Right atrium auricular region (tissue), 2 donors: ENCODE measurements at regions not wholly inside any gene's neighbourhood (a gene's known extent, or its start where the extent isn't known, plus 50 kb on each side); places are given as distances from the start of the nearest gene placed in this dataset.

ENCODE experiments used
- DNase-seq: peaks from one replicate; pipeline ENCODE4 v3.0.0-alpha.2; 2019; ENCODE audit warnings: low spot score
- H3K27ac ChIP-seq, 2 donors: fragments of 200-600 bp; sonication (generic); 1 replicate in 1 of 2; 2 replicates in 1 of 2; pipeline ENCODE4 v1.5.1; 2016 to 2019
- H3K27me3 ChIP-seq, 2 donors: fragments of 200-600 bp; sonication (generic); one replicate each; pipeline versions ENCODE4 v1.5.1 to v1.6.0; 2017 to 2019
- H3K36me3 ChIP-seq: fragments of 200-600 bp; sonication (generic); one replicate; pipeline ENCODE4 v1.5.1; 2016
- H3K4me1 ChIP-seq, 2 donors: fragments of 200-600 bp; sonication (generic); one replicate each; pipeline versions ENCODE4 v1.5.1 to v1.6.0; 2017 to 2019
- H3K4me3 ChIP-seq, 2 donors: fragments of 200-600 bp; sonication (generic); 1 replicate in 1 of 2; 2 replicates in 1 of 2; pipeline ENCODE4 v1.5.1; 2017 to 2019; ENCODE audit warnings: mild to moderate bottlenecking in 1 of 2, moderate library complexity in 1 of 2
- H3K9me3 ChIP-seq, 2 donors: fragments of 200-600 bp; sonication (generic); one replicate each; pipeline ENCODE4 v1.5.1; 2019
- TF ChIP-seq, protein P1 (sequence below), 2 donors: fragments of 200-600 bp; sonication (generic); IDR thresholded peaks; one replicate each; pipeline ENCODE4 v1.5.1; 2019; ENCODE audit warnings: antibody characterized with exemption in 2 of 2

DNA sequence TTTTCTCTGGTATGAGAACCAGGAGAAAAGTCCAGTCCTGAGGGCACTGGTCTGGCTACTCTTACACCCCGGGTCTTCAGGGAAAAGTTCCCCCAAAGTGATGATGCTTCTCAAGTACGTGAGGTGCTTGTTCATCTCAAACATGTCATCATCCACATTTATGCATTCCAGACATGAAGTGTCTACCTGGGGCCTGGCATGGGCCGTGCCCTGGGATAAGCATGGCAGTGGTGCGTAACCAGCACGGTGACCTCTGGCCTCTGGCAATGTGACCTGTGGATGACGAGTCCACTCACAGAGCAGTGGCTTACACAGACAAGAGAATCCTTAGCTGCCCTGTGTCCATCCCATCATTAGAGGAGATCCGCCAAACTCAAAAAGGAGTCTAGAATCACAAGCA is 74.8 kb upstream of the LGALSL start:
- DNase-seq = no peak
- H3K27me3 ChIP-seq = no peaks in the 10 kb centered on the region
- TF ChIP-seq, protein P1, sequence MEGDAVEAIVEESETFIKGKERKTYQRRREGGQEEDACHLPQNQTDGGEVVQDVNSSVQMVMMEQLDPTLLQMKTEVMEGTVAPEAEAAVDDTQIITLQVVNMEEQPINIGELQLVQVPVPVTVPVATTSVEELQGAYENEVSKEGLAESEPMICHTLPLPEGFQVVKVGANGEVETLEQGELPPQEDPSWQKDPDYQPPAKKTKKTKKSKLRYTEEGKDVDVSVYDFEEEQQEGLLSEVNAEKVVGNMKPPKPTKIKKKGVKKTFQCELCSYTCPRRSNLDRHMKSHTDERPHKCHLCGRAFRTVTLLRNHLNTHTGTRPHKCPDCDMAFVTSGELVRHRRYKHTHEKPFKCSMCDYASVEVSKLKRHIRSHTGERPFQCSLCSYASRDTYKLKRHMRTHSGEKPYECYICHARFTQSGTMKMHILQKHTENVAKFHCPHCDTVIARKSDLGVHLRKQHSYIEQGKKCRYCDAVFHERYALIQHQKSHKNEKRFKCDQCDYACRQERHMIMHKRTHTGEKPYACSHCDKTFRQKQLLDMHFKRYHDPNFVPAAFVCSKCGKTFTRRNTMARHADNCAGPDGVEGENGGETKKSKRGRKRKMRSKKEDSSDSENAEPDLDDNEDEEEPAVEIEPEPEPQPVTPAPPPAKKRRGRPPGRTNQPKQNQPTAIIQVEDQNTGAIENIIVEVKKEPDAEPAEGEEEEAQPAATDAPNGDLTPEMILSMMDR (IDR thresholded peaks at IDR 0.05) = no peak
- H3K9me3 ChIP-seq = no peaks in the 10 kb centered on the region
- H3K27ac ChIP-seq = no peak overlapping the region
- H3K4me3 ChIP-seq = no peak overlapping the region
- no peaks in the 10 kb centered on the region for H3K36me3 ChIP-seq
- peaks cover 0 to 6% of the 10 kb centered on the region in 2 donors for H3K4me1 ChIP-seq

DNA sequence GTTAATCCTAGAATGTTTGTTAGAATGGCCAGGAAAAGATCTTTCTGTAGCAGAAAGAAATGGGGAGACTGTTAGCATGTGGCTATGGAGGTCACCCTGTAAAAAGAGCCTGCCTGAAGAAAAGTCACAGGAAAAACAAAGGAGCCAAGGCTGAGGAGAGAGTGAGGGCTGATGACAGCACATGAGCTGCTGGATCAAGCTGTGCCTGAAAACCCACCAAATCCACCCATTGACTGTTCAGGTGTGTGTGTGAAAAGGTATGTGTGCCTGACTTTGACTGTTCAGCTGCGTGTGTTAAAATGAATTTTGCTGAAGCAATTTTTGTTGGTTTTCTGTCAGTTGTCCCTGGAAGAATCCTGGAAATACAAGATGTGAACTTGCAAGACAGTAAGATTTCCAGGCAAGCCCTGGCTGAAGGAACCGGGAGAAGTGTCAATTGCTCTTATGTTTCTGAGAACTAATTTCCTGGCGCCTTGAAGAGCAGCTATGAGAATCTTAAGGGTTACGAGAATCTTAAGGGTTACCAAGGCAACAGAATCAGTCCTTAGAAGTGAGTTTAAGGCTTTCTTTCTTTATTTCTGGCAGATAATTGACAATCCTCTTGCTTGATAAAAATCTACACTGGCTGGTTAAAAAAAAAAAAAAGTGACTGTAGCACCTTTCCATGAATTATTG is 73.0 kb upstream of the LGALSL start:
- Histone ChIP-seq H3K4me3 (no peak overlapping the region), H3K9me3 (no peaks in the 10 kb centered on the region), H3K27ac (no peak overlapping the region), H3K4me1 (no peaks in the 10 kb centered on the region), H3K36me3 (no peaks in the 10 kb centered on the region), H3K27me3 (no peaks in the 10 kb centered on the region)
- DNase-seq = no peak
- TF ChIP-seq, protein P1 (IDR thresholded peaks at IDR 0.05) = no peak

DNA sequence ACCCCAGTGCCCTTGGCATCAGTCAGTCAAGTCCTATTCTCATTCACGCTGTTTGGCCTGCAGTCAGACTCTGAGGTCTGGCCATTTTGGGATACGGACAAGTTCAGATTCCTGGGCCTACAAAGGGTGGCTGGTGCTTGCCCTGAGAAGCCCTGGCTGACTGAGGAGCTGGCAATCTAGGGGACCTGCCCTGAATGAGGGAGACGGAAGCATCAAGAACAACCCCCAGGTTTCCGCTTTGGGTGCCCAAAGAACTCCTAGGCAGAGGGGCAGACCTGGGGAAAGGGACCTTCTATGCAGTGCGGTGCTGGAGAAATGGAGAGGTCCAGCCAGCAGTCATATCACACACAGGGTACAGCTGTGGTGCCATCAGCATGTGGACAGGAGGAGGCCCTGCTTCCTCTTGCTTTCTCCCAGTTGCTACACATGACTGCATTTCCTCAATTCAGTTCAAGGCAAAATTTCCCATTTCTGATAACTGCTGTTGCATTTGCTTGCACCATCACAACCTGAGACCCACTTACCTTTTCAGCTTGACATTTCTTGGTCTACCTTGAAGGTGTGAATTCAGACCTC is 70.9 kb upstream of the LGALSL start:
- no peak for DNase-seq
- TF ChIP-seq, protein P1 (IDR thresholded peaks at IDR 0.05) = no peak

DNA sequence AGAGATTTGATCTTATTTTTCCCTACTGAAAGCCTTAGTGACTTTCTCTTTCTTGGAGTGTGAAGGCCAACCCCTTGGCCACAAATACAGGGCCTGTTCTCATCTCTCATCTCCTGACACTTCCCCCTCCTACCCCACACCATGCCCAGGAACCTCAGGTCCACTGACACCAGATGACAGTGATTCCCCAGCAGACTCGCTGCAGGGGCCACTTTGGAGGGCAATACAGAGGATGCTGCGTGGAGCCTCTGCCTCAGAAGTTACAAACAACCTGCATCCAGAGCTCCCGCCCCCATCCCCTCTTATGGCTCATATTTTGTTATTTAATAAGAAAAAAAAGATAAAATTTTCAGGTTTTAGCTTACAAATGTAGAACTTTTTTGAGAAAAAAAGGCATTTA is 70.1 kb upstream of the LGALSL start:
- DNase-seq = no peak
- Histone ChIP-seq H3K27ac (no peak overlapping the region), H3K9me3 (no peaks in the 10 kb centered on the region), H3K36me3 (no peaks in the 10 kb centered on the region), H3K4me1 (no peaks in the 10 kb centered on the region), H3K27me3 (no peaks in the 10 kb centered on the region), H3K4me3 (no peak overlapping the region)
- TF ChIP-seq, protein P1 (IDR thresholded peaks at IDR 0.05) = no peak

More for the DNA sequence above, 70.9 kb upstream of the LGALSL start:
- Histone ChIP-seq H3K36me3 (no peaks in the 10 kb centered on the region), H3K9me3 (no peaks in the 10 kb centered on the region), H3K4me1 (no peaks in the 10 kb centered on the region), H3K27ac (no peak overlapping the region), H3K4me3 (no peak overlapping the region), H3K27me3 (no peaks in the 10 kb centered on the region)

DNA sequence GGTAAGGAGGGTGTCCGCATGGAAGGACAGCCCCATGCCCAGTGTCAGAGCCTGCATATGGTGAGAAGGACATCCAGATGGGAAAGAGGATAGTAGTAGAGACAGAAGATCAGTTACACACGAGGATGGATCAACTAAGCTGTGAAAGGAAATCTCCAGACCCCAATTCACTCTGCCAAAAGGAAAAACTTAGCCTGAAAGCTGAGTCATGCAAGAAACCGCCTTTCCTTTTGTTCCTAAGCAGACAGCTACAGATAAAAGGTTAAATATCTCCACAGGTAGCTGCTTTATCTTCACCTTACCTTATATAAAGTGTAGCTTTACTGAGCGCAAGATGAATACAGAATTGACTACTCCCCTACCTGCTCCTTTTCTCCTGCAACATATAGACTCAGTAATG is 67.3 kb upstream of the LGALSL start:
- Histone ChIP-seq H3K36me3 (no peaks in the 10 kb centered on the region), H3K4me3 (no peak overlapping the region), H3K27me3 (no peaks in the 10 kb centered on the region), H3K9me3 (peaks cover 0 to 11% of the 10 kb centered on the region in 2 donors), H3K27ac (no peak overlapping the region), H3K4me1 (no peaks in the 10 kb centered on the region)
- TF ChIP-seq, protein P1 (IDR thresholded peaks at IDR 0.05) = no peak
- no peak for DNase-seq

DNA sequence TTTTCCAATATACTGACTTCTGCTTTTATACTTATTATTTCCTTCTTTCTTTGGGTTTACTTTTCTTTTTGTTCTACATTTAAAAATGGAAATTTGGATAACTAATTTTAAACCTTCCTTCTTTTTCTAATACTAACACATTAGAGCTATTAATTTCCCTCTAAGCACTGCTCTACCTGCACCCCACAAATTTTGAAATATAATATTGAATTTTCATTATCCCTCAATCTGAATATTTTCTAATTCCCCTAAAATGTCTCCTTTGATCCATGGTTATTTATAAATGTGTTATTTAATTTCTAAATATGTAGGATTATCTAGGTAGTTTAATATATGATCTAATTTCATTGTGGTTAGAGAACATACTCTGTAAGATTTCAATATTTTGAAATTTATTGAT is 63.4 kb upstream of the LGALSL start:
- H3K27ac ChIP-seq = peak overlapping the region in 1 of 2 donors; percentile 67

More for the DNA sequence above, 63.4 kb upstream of the LGALSL start:
- Histone ChIP-seq H3K27me3 (no peaks in the 10 kb centered on the region), H3K36me3 (no peaks in the 10 kb centered on the region), H3K9me3 (peaks cover 0 to 11% of the 10 kb centered on the region in 2 donors), H3K4me3 (no peak overlapping the region), H3K4me1 (no peaks in the 10 kb centered on the region)
- TF ChIP-seq, protein P1 (IDR thresholded peaks at IDR 0.05) = no peak
- no peak for DNase-seq
